Vagina (tissue), 2 donors: ENCODE measurements at regions not wholly inside any gene's neighbourhood (a gene's known extent, or its start where the extent isn't known, plus 50 kb on each side); places are given as distances from the start of the nearest gene placed in this dataset.

Experiments used
- POLR2AphosphoS5 ChIP-seq, 2 donors: sonication (generic); formaldehyde crosslinking; IDR thresholded peaks; one replicate each; pipeline ENCODE4 v1.9.0; 2017; ENCODE audit warnings: antibody characterized with exemption in 2 of 2, mild to moderate bottlenecking in 2 of 2, low read depth in 1 of 2; ENCODE audit not compliant: insufficient read depth in 1 of 2
- TF ChIP-seq, protein P1 (sequence below), 3 experiments: fragments of 450-650 bp in 2 of 3; fragments of 200-600 bp in 1 of 3; sonication (generic) in 1 of 3; IDR thresholded peaks; one replicate each; pipeline ENCODE4 v1.5.1; 2017 to 2019; ENCODE audit warnings: antibody characterized with exemption in 3 of 3, mild to moderate bottlenecking in 2 of 3, moderate library complexity in 2 of 3

DNA sequence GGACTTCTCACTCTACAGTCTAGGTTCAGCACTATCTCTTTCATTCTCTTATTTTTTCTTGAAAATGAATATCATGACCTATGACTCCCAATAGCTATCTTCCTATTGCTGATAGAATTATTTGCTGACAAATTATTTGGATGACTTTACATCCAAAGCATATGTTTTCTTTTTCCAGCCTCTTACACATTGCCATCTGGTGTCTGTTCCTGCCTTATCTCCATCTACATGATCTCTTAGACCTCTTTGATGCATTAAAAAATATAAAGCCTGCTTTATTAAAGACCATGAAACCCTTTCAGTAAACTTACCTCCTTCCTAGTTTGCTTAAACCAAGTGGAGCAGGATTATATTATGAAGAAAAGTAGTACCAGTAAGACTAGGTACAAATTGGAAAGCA, 700.9 kb upstream of the CXADR start:
- TF ChIP-seq, protein P1, sequence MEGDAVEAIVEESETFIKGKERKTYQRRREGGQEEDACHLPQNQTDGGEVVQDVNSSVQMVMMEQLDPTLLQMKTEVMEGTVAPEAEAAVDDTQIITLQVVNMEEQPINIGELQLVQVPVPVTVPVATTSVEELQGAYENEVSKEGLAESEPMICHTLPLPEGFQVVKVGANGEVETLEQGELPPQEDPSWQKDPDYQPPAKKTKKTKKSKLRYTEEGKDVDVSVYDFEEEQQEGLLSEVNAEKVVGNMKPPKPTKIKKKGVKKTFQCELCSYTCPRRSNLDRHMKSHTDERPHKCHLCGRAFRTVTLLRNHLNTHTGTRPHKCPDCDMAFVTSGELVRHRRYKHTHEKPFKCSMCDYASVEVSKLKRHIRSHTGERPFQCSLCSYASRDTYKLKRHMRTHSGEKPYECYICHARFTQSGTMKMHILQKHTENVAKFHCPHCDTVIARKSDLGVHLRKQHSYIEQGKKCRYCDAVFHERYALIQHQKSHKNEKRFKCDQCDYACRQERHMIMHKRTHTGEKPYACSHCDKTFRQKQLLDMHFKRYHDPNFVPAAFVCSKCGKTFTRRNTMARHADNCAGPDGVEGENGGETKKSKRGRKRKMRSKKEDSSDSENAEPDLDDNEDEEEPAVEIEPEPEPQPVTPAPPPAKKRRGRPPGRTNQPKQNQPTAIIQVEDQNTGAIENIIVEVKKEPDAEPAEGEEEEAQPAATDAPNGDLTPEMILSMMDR (IDR thresholded peaks at IDR 0.05) = no peak
- no peak for TF ChIP-seq POLR2AphosphoS5 (IDR thresholded peaks at IDR 0.05; ENCODE audit: insufficient read depth in 1 of 2, low read depth in 1 of 2)
